NCI-H774 (cell line): ENCODE measurements at regions not wholly inside any gene's neighbourhood (a gene's known extent, or its start where the extent isn't known, plus 50 kb on each side); places are given as distances from the start of the nearest gene placed in this dataset.

Source experiments
- DNase-seq: peaks from one replicate; lab custom pipeline; 2025; lab: John Stamatoyannopoulos, UW

DNA sequence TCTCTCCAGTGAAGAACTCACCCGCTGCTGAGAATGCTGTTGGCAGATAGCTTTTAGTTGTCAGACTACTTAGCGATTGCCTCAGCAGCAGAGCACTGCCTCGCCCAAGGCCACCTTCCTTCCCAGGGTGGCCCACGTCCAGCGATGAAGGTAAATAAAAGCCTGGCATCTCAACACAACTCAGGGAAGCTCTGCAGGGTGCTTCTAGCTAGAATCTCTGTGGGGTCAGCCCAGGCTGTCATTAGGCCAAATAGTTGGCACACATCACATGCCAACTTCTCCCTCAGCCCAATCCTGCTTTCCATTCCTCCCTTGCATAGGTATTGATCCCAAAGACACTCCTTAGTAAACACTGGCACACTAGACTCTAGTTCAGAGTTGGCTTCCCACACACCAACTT, 368.1 kb upstream of the TMTC1 start:
- no peak for DNase-seq

DNA sequence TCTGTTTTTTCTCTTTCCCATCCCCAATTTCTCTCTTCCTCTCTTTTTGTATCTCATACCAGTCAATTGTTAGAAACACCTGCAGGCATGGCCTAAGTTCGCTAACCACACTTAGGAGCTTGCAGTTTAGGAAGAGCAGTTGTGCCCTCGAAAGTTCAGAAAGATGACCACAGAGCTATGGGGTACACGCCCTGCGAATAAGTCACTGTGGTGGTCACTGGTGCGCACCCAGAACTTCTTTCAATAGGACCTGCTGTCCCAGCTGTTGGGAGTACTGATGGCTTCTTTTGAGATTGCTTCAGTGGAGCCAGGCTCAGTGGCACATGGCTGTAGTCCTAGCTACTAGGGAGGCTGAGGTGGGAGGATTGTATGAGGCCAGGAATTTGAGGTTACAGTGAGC, 362.8 kb upstream of the TMTC1 start:
- DNase-seq, result no peak

DNA sequence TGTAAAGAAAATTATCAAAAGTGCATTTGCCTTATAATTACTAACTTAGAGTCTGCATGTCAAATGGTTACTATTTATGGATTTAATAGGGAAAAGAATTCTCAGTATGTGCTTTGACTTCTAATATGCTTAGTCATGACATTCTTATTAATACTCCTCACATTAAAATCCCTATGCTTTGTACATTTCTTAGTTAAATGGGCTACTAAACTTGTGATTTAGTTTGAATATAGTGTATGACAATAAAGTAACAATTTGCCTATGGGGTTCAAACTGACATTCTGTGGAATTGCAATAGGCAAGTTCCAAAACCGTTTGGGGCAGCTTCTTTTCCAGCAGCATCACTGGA, 361.9 kb upstream of the TMTC1 start:
- no peak for DNase-seq

DNA sequence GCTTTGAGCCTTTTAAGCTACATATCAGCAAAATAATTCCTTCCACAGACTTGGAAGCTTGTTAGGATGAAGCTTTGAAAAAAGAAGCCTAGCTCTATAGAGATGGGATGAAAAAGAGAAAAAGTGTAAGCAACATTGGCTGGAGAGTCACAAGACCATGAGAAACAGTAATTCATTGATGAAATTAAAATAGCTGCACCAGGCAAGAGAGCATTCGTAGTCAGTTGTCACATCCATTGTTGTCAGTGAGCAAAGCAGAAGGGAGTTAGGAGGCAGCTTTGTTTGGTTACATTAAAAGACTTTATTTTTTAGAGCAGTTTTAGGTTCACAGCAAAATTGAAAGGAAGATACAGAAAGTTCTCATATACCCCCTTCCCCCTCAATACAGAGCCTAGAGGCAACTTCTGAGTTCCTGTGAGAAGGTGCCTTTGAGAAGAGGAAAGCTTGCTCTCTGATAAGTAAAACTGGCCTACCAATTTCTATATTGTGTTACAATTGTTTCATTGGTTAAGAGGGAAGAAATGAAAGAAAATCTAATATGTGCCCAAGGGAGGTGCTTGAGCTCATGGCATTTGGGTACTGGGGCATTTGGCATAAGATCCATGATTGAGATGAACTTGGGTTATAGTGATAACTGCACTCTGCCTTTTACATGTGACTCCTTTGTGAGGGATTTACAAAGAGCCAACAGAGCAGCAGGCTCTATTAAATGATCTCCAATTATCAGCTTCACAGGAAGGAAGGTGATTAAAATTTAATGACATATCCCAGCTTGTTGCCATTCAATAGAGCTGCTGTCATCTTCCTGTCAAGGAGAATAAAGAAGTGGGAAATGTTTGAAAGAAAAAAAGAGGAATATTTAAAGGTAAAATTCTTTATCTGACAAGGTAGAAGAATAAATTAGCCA, 361.3 kb upstream of the TMTC1 start:
- no peak for DNase-seq

DNA sequence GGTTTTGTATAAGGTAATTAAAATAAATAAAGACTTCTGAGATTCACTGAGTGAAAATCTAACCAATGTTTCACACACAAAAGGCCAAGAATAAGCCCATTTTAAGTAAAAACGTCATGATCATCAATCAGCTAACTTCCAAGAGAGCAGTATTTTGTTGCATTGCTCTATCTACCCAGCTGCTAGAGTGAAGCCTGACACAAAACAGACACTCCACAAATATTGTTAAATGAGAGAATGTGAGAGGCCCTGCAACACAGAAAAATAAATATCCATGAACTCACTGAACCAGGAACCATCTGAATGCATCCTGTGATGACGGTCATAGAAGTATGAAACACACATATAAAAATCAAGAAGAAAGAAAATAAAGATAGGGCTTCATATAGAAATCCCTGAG, 358.6 kb upstream of the TMTC1 start:
- DNase-seq, result no peak

DNA sequence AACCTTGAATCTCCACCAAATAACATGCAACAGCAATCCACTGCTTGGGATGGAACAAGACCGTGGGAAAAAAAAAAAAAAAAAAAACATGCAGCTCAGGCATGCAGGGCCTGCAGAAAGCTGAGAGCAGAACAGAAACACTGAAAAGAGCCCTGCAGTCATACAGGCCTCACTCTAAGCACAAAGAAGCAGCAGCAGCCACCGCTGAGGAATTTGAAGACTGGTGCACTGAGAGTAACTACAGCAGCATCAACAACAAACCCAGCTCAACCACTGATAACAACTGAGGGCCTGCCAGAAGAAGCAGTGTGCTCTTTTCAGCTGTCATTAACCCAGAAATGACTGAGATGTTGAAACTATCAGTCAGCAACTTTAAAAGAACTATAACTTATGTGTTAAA, 354.7 kb upstream of the TMTC1 start:
- DNase-seq, result no peak

DNA sequence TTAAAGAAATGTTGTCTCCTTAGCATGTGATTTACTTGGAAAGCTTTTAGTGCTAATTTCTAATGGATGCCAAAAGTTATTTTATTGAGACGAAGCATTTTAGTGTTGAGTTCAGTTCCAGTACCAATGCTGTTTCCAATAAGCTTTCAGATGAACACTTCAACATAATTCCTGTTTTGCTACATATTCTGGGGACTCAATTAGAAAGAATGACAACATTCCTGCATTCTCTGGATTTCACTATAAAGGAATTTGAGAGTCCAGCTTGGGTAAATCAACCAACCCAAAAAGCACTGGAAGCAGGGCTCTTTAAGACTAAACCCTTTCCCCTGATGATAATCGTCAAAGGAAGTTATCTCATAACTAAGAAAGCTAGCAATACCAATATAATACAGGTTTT, 353.0 kb upstream of the TMTC1 start:
- DNase-seq, result no peak

DNA sequence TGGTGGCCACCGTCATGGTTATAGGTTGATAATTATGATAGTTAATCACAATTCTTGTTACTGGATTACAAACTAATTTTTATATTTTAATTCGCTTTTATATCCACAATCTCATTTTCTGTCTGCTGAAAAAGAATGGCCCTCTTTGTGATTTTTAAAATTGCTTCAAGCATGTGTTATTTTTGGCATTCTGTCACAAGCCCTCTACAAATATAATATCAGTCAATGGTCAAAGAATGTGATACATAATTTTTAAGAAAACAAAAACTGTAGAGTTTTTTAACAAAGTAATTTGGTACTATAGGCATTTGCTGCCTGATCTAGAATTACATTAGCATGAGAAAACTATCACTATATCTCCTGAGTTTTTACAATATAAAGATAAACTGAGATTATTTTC, 352.0 kb upstream of the TMTC1 start:
- DNase-seq, result no peak

DNA sequence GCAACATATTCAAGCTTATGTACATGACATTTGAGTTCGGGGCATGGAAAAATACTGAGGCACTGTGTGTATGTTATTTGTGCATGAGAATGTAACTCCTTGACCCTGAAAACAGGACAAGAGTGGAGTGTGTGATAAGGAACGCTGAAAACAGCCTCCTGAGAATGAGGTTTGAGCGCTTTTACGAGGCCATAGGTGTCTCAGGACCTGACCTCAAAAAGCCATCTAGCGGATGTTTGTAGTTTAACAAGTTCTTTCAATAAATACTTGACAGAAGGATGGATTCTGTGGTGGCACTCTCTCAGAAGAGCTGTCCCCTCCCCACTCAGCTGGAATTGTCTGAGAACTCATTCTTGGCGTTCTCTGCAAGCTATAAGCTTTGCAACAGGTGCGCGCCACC, 350.5 kb upstream of the TMTC1 start:
- no peak for DNase-seq

DNA sequence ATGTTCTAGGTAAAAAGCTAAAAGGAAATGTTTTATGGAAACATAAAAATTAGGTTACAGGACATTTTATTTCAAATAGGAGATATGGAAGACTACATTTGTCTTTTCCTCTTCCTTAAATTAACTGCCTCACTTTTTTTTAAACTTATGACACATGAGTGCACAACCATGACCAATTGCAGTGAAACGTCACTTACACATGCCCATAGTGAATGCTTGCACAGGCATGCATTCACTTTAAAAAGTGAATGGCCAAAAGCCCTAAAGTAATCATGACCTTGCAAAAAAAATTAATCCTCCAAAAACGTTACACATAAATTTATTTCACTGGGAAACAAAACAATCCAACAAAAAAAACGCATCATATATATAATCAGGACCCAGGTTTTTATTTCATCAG, 343.2 kb upstream of the TMTC1 start:
- DNase-seq, result no peak

DNA sequence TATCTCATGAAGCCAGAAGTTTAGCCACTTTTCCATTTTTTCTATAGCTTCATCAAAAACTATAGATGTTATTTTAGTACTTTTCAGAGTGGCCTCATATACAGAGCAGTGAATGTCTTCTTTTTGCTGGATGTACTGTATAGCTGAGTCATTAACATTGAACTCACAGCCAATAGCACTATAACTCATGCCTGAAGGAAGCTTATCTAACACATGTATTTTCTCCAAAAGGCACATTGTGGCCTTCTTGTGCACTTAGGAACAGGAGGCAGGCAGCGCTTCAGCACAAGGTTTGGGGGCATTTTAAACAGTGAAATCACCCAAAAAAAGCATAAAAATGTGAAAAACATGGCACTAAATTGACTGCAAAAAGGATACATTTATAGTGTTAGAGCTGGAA, 336.8 kb upstream of the TMTC1 start:
- DNase-seq, result no peak

DNA sequence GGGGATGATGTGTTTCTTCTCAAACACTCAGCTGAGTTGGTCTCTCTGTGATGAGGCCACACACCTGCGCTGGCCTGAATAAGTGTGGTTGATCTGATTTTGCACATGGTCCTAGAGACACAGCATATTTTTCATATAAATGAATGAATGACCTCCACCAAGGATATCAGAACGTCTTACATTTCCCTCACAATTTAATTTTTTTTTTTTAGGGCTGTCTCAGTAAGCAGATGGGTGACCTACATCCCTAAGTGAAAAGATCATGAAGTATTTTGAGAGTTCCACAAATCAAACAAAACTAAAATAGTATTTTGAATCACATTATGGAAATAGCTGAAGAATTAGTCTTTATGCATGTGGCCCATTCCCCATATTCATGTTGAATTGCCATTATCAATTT, 333.7 kb upstream of the TMTC1 start:
- DNase-seq, result no peak

DNA sequence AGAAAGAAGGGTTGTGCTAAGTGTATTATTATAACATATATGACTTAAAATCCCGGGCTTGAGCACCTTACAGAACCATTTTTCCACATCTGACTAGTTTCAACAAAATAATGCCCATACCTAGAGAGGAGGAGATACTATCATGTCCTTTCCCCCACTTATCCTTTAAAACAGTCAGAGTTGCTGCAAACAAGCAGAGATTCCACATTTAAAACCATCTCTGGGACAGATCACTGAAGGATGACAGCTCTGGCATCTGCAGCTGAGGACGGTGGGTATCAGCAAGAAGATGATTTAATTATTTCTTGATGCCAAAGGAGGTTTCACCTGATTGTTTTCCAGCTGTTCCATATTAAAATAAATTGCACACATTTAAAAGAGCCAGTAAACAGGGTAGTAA, 328.0 kb upstream of the TMTC1 start:
- no peak for DNase-seq

DNA sequence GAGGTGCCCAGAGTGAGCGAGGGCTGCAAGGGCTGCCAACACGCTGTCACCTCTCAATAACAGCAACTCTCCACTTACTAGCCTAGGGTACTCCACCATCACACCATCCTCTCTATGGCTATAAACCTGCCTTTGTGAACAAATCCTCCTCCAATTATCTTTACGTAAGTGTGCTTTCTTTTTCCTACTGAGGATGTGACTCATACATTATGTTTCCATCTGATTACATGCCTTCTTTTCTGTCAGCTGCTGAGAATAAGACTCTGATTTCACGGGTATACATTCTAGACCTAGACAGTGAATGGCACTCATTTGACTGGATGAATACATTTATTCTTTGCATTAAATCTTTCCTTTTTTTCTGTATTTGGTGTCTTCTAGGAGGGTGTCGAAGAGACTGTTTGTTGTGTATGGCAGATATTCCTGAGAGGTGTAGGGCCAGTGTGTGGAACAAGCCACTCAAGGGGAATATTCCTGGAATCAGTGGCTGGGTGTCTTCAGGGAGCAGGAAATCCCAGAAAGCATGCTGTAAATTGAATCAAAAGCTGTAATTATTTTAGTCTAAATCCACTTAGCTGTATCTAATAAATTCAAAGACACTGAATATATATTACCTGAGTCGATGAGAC, 327.3 kb upstream of the TMTC1 start:
- no peak for DNase-seq

DNA sequence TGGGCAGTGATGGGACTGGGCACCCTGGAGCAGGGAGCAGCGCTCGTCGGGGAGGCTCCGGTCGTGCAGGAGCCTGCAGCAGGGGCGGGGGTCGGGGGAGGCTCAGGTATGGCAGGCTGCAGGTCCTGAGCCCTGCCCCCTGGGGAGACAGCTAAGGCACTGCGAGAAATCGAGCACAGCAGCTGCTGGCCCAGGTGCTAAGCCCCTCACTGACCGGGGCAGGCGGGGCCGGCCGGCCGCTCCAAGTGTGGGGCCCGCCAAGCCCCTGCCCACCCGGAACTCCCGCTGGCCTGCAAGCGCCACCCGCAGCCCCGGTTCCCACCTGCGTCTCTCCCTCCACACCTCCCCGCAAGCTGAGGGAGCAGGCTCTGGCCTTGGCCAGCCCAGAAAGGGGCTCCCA, 326.8 kb upstream of the TMTC1 start:
- no peak for DNase-seq

DNA sequence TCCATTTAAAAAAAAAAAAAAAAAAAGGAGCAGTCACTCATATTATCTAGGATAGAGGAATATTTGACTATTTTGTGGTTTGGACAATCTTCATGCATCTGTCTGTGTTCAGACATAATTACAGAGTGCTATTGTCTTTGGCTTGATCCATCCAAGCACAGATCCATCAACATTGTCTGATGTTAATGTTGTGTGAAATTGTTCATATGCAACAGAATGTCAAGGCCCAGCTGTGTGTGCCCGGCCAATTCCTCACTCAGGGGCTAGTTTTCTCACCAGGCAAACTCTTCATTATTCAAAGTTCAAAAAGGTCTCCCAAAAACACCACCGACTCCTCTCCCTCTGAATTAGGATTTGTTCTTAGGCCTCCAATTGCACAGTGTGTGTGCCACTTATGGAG, 324.9 kb upstream of the TMTC1 start:
- no peak for DNase-seq

DNA sequence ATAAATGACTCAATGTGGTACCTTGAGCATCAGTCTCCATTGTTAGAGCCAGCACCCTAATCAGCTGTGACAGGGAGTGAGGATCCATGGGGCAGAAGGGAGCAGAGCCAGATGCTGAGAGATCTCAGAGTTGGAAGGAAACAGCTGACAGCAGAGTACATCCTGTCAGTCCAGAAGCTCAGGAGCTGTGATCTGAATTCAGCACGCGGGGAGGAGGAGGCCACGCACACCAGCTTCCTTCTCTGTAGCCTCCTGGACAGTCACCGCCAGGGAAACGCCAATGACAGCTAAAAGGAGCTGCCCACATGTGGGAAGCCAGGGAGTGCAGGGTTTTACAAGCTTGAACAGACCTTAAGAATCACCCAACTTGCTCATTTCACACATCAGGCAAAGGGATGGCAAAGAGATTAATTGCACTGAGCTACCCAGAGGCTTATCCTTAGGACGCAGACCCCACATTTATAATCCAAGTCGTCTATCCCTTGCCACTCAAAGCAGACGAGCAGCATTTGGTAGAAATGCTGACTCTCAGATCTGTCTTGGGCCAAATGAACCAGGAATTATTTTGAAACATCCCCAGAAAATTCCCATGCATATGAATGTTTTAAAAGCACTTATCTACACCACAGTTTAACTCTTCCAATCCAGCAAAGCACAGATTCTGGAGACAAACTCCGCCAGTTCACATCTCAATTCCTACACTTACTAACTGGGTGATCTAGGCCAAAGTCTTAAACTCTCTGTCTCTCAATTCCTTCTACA, 322.6 kb upstream of the TMTC1 start:
- no peak for DNase-seq

DNA sequence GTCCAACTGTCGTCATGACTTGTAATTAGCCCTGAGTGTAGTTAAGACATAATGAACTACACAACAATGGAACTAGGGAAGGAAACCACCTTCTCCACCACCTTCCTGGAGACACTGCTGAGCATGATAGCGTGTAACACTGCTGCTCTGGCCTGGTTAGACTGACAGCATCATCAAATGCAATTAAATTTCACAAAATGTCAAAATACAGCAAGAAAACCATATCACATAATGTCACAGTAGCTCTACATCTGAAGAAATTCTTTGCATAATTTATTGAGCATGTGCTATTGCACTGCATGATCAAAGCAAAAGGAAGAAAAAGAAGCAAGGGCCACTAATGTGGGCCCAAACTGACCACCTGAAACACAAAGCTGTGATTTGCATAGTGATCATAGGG, 321.8 kb upstream of the TMTC1 start:
- no peak for DNase-seq

DNA sequence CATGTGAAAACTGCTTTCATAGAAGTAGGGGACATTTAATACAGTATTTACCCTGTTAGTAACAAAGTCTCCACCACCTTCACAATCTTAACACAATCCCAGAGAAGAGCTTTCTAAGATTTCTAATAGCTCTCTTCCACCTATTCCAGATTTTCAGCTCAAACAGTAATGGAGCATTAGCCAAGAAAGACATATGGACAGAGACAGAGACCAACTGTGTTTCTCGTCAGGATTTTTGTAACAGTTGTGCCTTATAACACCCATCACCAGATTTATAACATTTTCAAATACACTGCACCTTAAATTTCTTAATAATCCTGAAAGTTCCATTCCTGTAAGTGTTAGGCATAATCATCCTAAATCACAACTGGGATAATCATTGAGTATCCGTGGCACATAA, 321.2 kb upstream of the TMTC1 start:
- no peak for DNase-seq

DNA sequence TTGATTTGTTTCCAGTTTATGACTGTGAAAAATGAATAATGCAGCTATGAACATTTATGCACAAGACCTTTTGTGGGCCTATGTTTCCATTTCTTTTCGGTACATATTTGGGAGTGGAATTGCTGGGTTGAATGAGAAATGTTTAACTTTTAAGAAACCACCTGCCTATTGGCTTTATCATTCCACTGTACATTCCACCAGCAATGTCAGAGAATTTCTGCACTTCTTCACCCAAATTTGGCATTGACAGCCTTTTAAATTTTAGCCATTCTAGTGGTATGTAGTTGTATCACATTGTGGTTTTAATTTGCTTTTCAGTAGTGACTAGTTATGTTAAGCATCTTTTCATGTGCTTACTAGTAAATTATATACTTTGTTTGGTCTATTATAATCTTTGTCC, 317.0 kb upstream of the TMTC1 start:
- DNase-seq, result no peak

DNA sequence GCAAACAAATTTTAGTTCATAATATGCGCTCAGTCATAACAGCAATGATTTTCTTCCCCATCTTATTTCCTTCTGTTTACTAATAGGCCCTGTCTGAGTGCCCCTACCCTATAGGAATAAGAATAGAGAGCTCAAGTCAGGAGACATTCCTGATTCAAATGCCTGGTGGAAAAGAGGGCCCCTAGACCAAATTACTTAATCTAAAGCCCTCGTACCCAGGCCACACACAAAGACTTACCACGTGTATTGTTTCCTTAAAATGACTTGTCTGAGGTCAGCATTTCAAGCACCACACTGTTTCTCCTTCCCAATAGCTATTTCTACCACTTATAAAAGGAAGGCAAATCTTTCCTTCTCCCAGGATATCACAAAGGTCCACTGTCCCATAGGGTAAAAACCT, 314.9 kb upstream of the TMTC1 start:
- no peak for DNase-seq

DNA sequence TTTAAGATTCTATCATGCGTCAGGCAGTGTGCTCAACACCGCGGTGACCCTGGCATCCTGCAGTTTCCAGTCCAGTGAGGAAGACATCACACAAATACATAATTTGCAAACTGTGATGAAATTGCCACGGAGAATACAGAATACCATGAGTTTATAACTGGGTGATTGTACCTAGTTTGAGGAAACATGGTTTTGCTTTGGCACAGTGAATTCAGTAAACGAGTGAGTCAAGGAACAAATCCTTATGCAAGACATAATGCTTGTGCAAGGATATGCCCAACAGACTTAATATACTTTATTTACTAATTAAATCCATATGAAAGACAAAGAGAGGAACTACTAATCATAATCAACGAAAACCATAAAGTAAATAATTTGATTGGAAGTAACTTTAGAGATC, 311.8 kb upstream of the TMTC1 start:
- no peak for DNase-seq

DNA sequence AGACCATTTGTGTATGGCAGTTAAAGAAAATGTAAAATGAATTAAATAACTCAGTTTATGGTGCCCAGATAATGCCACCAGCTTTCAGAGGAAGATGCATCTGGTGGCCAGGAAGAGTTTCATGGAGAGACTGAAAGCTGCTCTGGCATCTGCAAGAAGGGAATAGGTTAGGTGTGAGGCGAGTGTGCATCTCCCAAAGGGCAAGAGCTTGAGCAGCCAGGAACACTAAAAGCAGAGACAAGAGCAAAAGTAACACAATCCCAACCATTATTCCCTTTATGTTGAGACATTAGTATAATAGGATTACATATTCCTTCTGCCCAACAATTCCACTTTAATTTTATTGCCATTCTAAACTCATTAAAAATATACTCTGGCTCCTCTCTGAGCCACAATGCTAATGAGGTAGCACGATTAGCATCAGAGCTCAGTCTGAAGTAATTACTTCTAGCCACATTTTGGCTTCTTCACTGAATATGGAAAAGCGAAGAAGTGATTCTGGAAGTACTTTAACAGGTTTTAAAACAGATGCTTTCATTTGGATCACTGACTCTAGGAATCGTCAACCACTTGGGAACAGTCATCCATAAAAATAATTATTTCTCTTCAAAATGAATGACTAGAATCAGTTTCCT, 309.4 kb upstream of the TMTC1 start:
- DNase-seq, result no peak
